CD4-positive, alpha-beta T cell (primary cell): ENCODE measurements at regions not wholly inside any gene's neighbourhood (a gene's known extent, or its start where the extent isn't known, plus 50 kb on each side); places are given as distances from the start of the nearest gene placed in this dataset.

Experiments used
- ATAC-seq: fragments of 200-7000 bp; cut with Tn5 transposase; one replicate; pipeline ENCODE4 v1.10.0; 2022; ENCODE audit warnings: mild to moderate bottlenecking; ENCODE audit not compliant: poor library complexity
- CTCF ChIA-PET: fragments of 350-600 bp; sonication (Branson Sonifier 250); formaldehyde crosslinking; loops from one replicate; lab custom pipeline; 2021; ENCODE audit warnings: antibody characterized with exemption, inconsistent platforms; lab: Charles Lee
- POLR2A ChIA-PET: fragments of 350-600 bp; sonication (Branson Sonifier 250); formaldehyde crosslinking; loops from one replicate; lab custom pipeline; 2021; ENCODE audit warnings: antibody characterized with exemption, inconsistent platforms; lab: Charles Lee
- DNase-seq, 14 experiments: peaks; one replicate each; pipeline ENCODE4 v3.0.0-alpha.2; 2013 to 2020; ENCODE audit warnings: mixed read lengths in 2 of 14
- H3K27ac ChIP-seq, 2 donors: one replicate each; pipeline versions ENCODE4 v1.5.1 to v1.7.0; 2013; ENCODE audit warnings: low read length in 2 of 2, low read depth in 1 of 2, mild to moderate bottlenecking in 1 of 2
- H3K27me3 ChIP-seq, 2 experiments: 1 replicate in 1 of 2; 2 replicates in 1 of 2; pipeline versions ENCODE4 v1.6.1 to v1.7.0; 2013; ENCODE audit warnings: low read length in 2 of 2, control low read depth in 1 of 2, mild to moderate bottlenecking in 1 of 2, moderate library complexity in 1 of 2; ENCODE audit not compliant: insufficient read depth in 2 of 2, control insufficient read depth in 1 of 2
- H3K36me3 ChIP-seq: one replicate; pipeline ENCODE4 v1.6.1; 2013; ENCODE audit warnings: low read length, control low read depth; ENCODE audit not compliant: insufficient read depth
- H3K4me1 ChIP-seq: one replicate; pipeline ENCODE4 v1.6.1; 2013; ENCODE audit warnings: low read length, control low read depth; ENCODE audit not compliant: insufficient read depth
- H3K4me3 ChIP-seq: one replicate; pipeline ENCODE4 v1.5.1; 2013; ENCODE audit warnings: mild to moderate bottlenecking, low read length, moderate library complexity
- H3K9me3 ChIP-seq, 2 experiments: 1 replicate in 1 of 2; 2 replicates in 1 of 2; pipeline versions ENCODE4 v1.6.1 to v1.7.0; 2013; ENCODE audit warnings: low read length in 2 of 2, mild to moderate bottlenecking in 2 of 2, control low read depth in 1 of 2, moderate library complexity in 1 of 2; ENCODE audit not compliant: control insufficient read depth in 1 of 2, insufficient read depth in 1 of 2
- H3K27ac Mint-ChIP-seq: one replicate; pipeline ENCODE4 v1.8.0; 2020; ENCODE audit warnings: mixed read lengths
- H3K27me3 Mint-ChIP-seq: one replicate; pipeline ENCODE4 v1.8.0; 2021; ENCODE audit warnings: mixed read lengths
- H3K36me3 Mint-ChIP-seq: one replicate; pipeline ENCODE4 v1.8.0; 2021; ENCODE audit warnings: low read depth, mixed read lengths
- H3K4me1 Mint-ChIP-seq: one replicate; pipeline ENCODE4 v1.8.0; 2021; ENCODE audit warnings: low read depth, mixed read lengths
- H3K4me3 Mint-ChIP-seq: one replicate; pipeline ENCODE4 v1.8.0; 2020; ENCODE audit warnings: mild to moderate bottlenecking, mixed read lengths
- H3K9me3 Mint-ChIP-seq: one replicate; pipeline ENCODE4 v1.8.0; 2020; ENCODE audit warnings: mixed read lengths
- intact Hi-C, 2 experiments: fragments of 100-400 bp; cut with DNase I in 1 of 2; cut with micrococcal nuclease in 1 of 2; formaldehyde crosslinking; loops; one replicate each; pipeline versions ENCODE4 v1.15.1 to v1.9.0; 2023 to 2025; cut with DNase I, micrococcal nuclease
- TF ChIP-seq, protein P1 (sequence below): fragments of 200-600 bp; IDR thresholded peaks from one replicate; pipeline ENCODE4 v1.8.0; 2022; ENCODE audit warnings: antibody characterized with exemption, mild to moderate bottlenecking

DNA sequence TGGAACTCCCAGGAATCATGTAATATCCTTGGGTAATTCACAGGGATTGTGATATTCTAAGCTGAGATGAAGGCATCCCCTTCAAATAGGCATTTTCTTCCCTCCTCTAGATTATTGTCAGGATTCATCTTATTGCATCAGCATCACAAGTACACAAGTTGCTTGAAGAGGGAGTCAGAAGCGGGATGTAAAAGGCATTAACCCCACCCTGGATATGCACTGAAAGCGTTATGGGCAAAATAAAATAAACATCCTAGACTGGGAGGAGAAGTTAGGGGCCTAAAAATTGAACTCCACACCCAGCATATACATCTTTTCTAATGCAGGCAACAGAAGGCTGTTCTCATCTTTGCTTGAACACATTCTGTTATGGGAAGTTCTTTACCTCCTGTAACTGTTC is 381.2 kb downstream of the SETD4 start:
- TF ChIP-seq, protein P1, sequence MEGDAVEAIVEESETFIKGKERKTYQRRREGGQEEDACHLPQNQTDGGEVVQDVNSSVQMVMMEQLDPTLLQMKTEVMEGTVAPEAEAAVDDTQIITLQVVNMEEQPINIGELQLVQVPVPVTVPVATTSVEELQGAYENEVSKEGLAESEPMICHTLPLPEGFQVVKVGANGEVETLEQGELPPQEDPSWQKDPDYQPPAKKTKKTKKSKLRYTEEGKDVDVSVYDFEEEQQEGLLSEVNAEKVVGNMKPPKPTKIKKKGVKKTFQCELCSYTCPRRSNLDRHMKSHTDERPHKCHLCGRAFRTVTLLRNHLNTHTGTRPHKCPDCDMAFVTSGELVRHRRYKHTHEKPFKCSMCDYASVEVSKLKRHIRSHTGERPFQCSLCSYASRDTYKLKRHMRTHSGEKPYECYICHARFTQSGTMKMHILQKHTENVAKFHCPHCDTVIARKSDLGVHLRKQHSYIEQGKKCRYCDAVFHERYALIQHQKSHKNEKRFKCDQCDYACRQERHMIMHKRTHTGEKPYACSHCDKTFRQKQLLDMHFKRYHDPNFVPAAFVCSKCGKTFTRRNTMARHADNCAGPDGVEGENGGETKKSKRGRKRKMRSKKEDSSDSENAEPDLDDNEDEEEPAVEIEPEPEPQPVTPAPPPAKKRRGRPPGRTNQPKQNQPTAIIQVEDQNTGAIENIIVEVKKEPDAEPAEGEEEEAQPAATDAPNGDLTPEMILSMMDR: no peak
- H3K27me3 Mint-ChIP-seq: peaks cover 9% of the 10 kb centered on the region
- no peaks in the 10 kb centered on the region for H3K9me3 ChIP-seq
- ATAC-seq (no peak), DNase-seq (no peak)
- no peaks in the 10 kb centered on the region for H3K9me3 Mint-ChIP-seq
- H3K4me1 ChIP-seq: no peaks in the 10 kb centered on the region
- ChIA-PET CTCF (interaction anchor here (1.1 kb wide), 1 partner anchor 10 kb away, joined by 3 read pairs; no protein-coding TSS in a partner anchor), POLR2A (no interaction called here)
- no peaks in the 10 kb centered on the region for H3K4me1 Mint-ChIP-seq
- intact Hi-C loops: no loop called here
- no peak overlapping the region for H3K27ac ChIP-seq
- no peak overlapping the region for H3K4me3 Mint-ChIP-seq
- H3K27ac Mint-ChIP-seq: no peak overlapping the region
- no peak overlapping the region for H3K4me3 ChIP-seq
- no peaks in the 10 kb centered on the region for H3K36me3 ChIP-seq
- H3K27me3 ChIP-seq: peaks cover 4 to 6% of the 10 kb centered on the region in 2 experiments
- no peaks in the 10 kb centered on the region for H3K36me3 Mint-ChIP-seq

DNA sequence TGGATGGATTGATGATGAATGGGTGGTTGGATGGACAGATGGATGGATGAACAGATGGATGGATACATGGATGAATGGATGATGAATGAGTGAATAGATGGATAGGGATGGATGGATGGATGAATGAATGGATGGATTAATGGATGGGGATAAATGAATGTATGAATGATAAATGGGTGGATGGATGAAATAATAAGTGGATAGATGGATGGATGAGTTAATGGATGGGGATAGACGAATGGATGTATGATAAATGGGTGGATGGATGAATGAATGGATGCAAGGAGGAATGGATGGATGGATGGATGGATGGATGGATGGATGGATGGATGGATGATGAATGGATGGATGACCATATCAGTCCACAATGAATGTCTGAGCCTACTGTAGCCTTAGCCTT is 381.9 kb downstream of the SETD4 start:
- Histone ChIP-seq H3K27me3 (peaks cover 4 to 6% of the 10 kb centered on the region in 2 experiments), H3K4me3 (no peak overlapping the region), H3K9me3 (no peaks in the 10 kb centered on the region), H3K4me1 (no peaks in the 10 kb centered on the region), H3K36me3 (no peaks in the 10 kb centered on the region), H3K27ac (no peak overlapping the region)
- intact Hi-C loops: no loop called here
- DNase-seq: no peak
- Mint-ChIP-seq H3K9me3 (no peaks in the 10 kb centered on the region), H3K27me3 (peaks cover 9% of the 10 kb centered on the region), H3K4me3 (no peak overlapping the region), H3K27ac (no peak overlapping the region), H3K36me3 (no peaks in the 10 kb centered on the region), H3K4me1 (no peaks in the 10 kb centered on the region)
- no peak for ATAC-seq
- CTCF ChIA-PET: interaction anchor here (1.1 kb wide), 1 partner anchor 10 kb away, joined by 3 read pairs; no protein-coding TSS in a partner anchor
- TF ChIP-seq, protein P1: no peak
- POLR2A ChIA-PET: no interaction called here

DNA sequence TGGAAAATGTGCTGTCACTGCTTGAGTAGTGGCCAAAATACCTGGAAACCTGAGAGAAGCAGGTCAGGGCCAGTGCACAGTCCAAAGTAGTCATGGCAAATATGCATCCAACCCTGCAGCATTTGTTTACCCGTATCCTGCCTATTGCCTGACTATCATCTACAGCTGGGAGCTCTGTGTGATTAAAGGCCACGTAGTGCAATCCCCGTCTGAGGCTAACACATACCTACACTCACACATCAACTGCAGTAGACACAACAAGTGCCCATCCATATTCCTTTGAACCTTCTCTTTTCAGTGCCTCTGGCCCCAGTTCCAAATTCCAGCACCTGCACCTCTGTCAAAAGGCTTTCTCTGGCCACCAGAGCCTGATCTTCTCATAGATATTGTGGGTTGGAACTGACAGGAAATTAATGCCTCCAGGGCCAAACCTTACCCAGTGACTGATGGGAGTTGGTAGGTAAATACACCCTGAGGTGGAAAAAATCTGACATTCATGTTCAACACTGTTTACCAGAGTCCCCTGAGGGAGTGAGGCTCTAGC is 383.0 kb downstream of the SETD4 start:
- no peak overlapping the region for H3K27ac ChIP-seq
- intact Hi-C loops: no loop called here
- no peak overlapping the region for H3K4me3 ChIP-seq
- H3K4me1 Mint-ChIP-seq: no peaks in the 10 kb centered on the region
- H3K4me3 Mint-ChIP-seq: no peak overlapping the region
- TF ChIP-seq, protein P1: no peak
- peaks cover 9% of the 10 kb centered on the region for H3K27me3 Mint-ChIP-seq
- no peak overlapping the region for H3K27ac Mint-ChIP-seq
- ChIA-PET POLR2A (no interaction called here), CTCF (no interaction called here)
- no peaks in the 10 kb centered on the region for H3K4me1 ChIP-seq
- H3K27me3 ChIP-seq: peaks cover 0 to 4% of the 10 kb centered on the region in 2 experiments
- ATAC-seq: no peak
- DNase-seq: no peak
- H3K36me3 ChIP-seq: no peaks in the 10 kb centered on the region
- no peaks in the 10 kb centered on the region for H3K9me3 Mint-ChIP-seq
- no peaks in the 10 kb centered on the region for H3K9me3 ChIP-seq
- H3K36me3 Mint-ChIP-seq: no peaks in the 10 kb centered on the region
